ENCODE measurements at regions not wholly inside any gene's neighbourhood (a gene's known extent, or its start where the extent isn't known, plus 50 kb on each side); places are given as distances from the start of the nearest gene placed in this dataset.

DNA sequence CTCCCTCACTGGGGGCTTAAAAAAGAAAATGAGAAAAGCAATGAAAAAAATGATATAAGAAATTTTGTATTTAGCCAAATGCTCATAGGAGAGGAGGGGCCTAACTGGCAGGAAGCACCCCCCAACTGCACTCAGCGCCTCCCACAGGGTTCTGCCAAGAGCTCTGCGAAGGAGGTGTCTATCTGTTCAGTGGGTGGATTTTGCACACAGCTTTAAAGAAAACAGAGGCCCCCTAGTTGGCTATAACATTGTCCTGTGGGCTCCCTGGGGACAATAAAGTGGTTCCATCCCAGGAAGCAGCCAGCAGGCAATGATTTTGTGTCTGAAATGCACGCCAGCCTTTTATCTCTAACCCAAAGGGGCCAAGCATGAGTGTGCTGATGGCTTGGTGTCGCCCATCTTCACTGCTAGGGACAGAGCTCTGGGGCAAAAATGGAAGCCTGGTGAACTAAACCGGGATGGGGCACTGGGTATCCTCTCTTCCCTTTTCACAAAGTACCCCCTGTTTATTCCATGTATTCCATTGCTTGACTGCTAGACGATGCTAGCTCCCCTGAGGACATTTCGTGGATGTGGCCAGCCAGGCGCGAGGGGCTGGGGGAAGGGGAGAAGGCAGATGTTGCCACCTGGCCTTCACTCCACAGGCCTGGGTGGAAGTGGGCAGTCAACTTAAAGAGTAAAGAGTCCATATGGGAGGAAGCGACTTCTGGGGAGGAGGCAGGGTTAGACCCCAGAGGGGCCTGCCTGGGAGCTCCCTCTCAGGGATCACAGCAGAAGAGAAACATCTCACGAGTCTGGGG is 205.7 kb downstream of the CYP26B1 start:
- H3K79me2 ChIP-seq (ENCODE audit: insufficient read depth, low read length): no peaks in the 10 kb centered on the region
- no peak overlapping the region for H3K4me3 ChIP-seq (replicated peaks in 1 of 3; ENCODE audit: insufficient read depth in 1 of 3, low read depth in 2 of 3, low read length in 3 of 3)
- no peaks in the 10 kb centered on the region for H3K4me1 ChIP-seq (ENCODE audit: insufficient read depth, low read length)
- H3K27ac ChIP-seq (ENCODE audit: extremely low read length, insufficient read depth, low read length): no peak overlapping the region
- intact Hi-C loops (cut with micrococcal nuclease; ENCODE audit: unreplicated experiment) (no loop called here), in situ Hi-C loops (cut with HindIII; ENCODE audit: extremely low pct_ligation_motif_present, low pct_unique_long_range_greater_than_20kb) (no loop called here)
- POLR2A ChIA-PET: no interaction called here
- peaks cover 3 to 72% of the 10 kb centered on the region in 2 experiments; a peak in 4 of 5 replicates for H3K27me3 ChIP-seq (ENCODE audit: control insufficient read depth in 1 of 2, insufficient read depth in 2 of 2, low read length in 2 of 2)
- BruUV-seq (replicated peaks): no TSS peak
- CTCF ChIA-PET (ENCODE audit: low intra/inter-chr PET ratio, low total read pairs): no interaction called here
- H3K36me3 ChIP-seq (replicated peaks in 1 of 2; ENCODE audit: control insufficient read depth in 1 of 2, insufficient read depth in 2 of 2, low read length in 2 of 2): no peaks in the 10 kb centered on the region
- DNase-seq (ENCODE audit: low spot score) (no peak), FAIRE-seq (no peak), ATAC-seq (no peak)
- H2AFZ ChIP-seq (ENCODE audit: low read length): no peak overlapping the region
- no peak overlapping the region for H3K9ac ChIP-seq (ENCODE audit: insufficient read depth, low read depth, low read length)
- WGBS (ENCODE audit: low lambda C conversion rate): 21% methylated on average over 11 of the region's 11 CpGs
- H4K20me1 ChIP-seq (ENCODE audit: insufficient read depth, low read length): no peaks in the 10 kb centered on the region
- H3K9me3 ChIP-seq (ENCODE audit: low read length): no peaks in the 10 kb centered on the region
- TF ChIP-seq, protein P1, sequence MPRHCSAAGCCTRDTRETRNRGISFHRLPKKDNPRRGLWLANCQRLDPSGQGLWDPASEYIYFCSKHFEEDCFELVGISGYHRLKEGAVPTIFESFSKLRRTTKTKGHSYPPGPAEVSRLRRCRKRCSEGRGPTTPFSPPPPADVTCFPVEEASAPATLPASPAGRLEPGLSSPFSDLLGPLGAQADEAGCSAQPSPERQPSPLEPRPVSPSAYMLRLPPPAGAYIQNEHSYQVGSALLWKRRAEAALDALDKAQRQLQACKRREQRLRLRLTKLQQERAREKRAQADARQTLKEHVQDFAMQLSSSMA (CRISPR knock-in tag; IDR thresholded peaks at IDR 0.05): no peak
- no peak for TF ChIP-seq FOXK1 (CRISPR knock-in tag; IDR thresholded peaks at IDR 0.05; ENCODE audit: borderline replicate concordance, low read depth)
- no peak for TF ChIP-seq ZNF782 (CRISPR knock-in tag; IDR thresholded peaks at IDR 0.05; ENCODE audit: borderline replicate concordance)
- no peak for TF ChIP-seq ZNF350 (CRISPR knock-in tag; IDR thresholded peaks at IDR 0.05; ENCODE audit: borderline replicate concordance, low read depth)
- no peak for TF ChIP-seq MYC (CRISPR knock-in tag; IDR thresholded peaks at IDR 0.05; ENCODE audit: borderline replicate concordance)
- no peak overlapping the region for H3K4me2 ChIP-seq (ENCODE audit: low read depth, low read length)

DNA sequence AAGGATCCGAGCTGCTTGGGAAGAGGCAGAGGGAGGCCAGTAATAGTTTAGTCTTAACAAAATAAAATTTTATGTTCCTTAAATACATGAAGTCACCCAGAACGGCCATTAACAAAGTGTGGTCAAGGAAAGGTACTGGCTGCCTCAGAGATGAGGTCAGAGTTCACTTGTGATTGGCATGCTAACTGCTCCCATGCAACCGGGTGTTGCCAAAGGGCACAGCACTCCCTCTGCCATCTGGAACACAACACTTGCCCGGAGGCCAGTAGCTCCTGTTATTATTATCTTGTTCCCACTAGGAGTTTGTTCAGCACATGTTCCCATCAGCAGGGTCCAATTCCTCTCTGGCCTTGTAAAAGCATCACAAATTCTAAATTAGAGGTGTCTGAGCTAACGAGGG is 207.0 kb downstream of the CYP26B1 start:
- Histone ChIP-seq H3K4me3 (replicated peaks in 1 of 3; ENCODE audit: insufficient read depth in 1 of 3, low read depth in 2 of 3, low read length in 3 of 3) (no peak overlapping the region), H3K36me3 (replicated peaks in 1 of 2; ENCODE audit: control insufficient read depth in 1 of 2, insufficient read depth in 2 of 2, low read length in 2 of 2) (no peaks in the 10 kb centered on the region), H4K20me1 (ENCODE audit: insufficient read depth, low read length) (no peaks in the 10 kb centered on the region), H3K79me2 (ENCODE audit: insufficient read depth, low read length) (no peaks in the 10 kb centered on the region), H2AFZ (ENCODE audit: low read length) (no peak overlapping the region), H3K4me2 (ENCODE audit: low read depth, low read length) (no peak overlapping the region), H3K9ac (ENCODE audit: insufficient read depth, low read depth, low read length) (no peak overlapping the region), H3K9me3 (ENCODE audit: low read length) (no peaks in the 10 kb centered on the region), H3K4me1 (ENCODE audit: insufficient read depth, low read length) (no peaks in the 10 kb centered on the region), H3K27ac (ENCODE audit: extremely low read length, insufficient read depth, low read length) (no peak overlapping the region), H3K27me3 (ENCODE audit: control insufficient read depth in 1 of 2, insufficient read depth in 2 of 2, low read length in 2 of 2) (peaks cover 3 to 72% of the 10 kb centered on the region in 2 experiments; a peak in 4 of 5 replicates)
- ATAC-seq (no peak), FAIRE-seq (no peak), DNase-seq (ENCODE audit: low spot score) (no peak)
- intact Hi-C loops (cut with micrococcal nuclease; ENCODE audit: unreplicated experiment): no loop called here
- WGBS (ENCODE audit: low lambda C conversion rate): 4% methylated on average over 5 of the region's 5 CpGs
- in situ Hi-C loops (cut with HindIII; ENCODE audit: extremely low pct_ligation_motif_present, low pct_unique_long_range_greater_than_20kb): no loop called here
- TF ChIP-seq PRPF4 (IDR thresholded peaks at IDR 0.05; ENCODE audit: low read depth, low read length, poor library complexity, severe bottlenecking) (no peak), NCOA1 (CRISPR knock-in tag; IDR thresholded peaks at IDR 0.05) (no peak), CHD4 (IDR thresholded peaks at IDR 0.05; ENCODE audit: borderline replicate concordance, low read length) (no peak)
- TF ChIP-seq, protein P2, sequence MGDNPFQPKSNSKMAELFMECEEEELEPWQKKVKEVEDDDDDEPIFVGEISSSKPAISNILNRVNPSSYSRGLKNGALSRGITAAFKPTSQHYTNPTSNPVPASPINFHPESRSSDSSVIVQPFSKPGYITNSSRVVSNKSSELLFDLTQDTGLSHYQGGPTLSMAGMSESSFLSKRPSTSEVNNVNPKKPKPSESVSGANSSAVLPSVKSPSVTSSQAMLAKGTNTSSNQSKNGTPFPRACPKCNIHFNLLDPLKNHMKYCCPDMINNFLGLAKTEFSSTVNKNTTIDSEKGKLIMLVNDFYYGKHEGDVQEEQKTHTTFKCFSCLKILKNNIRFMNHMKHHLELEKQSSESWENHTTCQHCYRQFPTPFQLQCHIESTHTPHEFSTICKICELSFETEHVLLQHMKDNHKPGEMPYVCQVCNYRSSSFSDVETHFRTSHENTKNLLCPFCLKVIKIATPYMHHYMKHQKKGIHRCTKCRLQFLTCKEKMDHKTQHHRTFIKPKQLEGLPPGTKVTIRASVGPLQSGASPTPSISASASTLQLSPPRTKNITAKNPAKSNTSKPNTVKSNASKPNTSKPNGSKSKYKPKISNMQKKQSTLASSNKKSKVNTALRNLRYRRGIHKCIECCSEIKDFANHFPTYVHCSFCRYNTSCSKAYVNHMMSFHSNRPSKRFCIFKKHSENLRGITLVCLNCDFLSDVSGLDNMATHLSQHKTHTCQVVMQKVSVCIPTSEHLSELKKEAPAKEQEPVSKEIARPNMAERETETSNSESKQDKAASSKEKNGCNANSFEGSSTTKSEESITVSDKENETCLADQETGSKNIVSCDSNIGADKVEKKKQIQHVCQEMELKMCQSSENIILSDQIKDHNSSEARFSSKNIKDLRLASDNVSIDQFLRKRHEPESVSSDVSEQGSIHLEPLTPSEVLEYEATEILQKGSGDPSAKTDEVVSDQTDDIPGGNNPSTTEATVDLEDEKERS (CRISPR knock-in tag; IDR thresholded peaks at IDR 0.05): no peak
- CTCF ChIA-PET (ENCODE audit: low intra/inter-chr PET ratio, low total read pairs): no interaction called here
- POLR2A ChIA-PET: no interaction called here
- BruUV-seq (replicated peaks): no TSS peak

All from HepG2 (cell line).